Renal cortical epithelial cell (primary cell): ENCODE measurements at regions not wholly inside any gene's neighbourhood (a gene's known extent, or its start where the extent isn't known, plus 50 kb on each side); places are given as distances from the start of the nearest gene placed in this dataset.
"Not testable (repeated sequence)": the region's sequence is repeated elsewhere in the genome, so short reads cannot be mapped to it uniquely, and the experiment has no call there.

Experiments used
- DNase-seq: peaks from one replicate; pipeline ENCODE4 v3.0.0-alpha.2; 2011; ENCODE audit warnings: low read depth

- not testable (repeated sequence) for DNase-seq
These were observed 187.4 kb downstream of the FAM72C start for GRCh38 chr1:143784239-143784882.

- DNase-seq, result not testable (repeated sequence)
These were observed 193.6 kb downstream of the FAM72C start for GRCh38 chr1:143778178-143778577.

GRCh38 chr1:143764831-143765230, 207.0 kb downstream of the FAM72C start:
- DNase-seq, result not testable (repeated sequence)

- DNase-seq, result not testable (repeated sequence)
These were observed 211.4 kb downstream of the FAM72C start for GRCh38 chr1:143760366-143760765.

GRCh38 chr1:143755961-143756360, 215.8 kb downstream of the FAM72C start:
- peak; percentile 16 for DNase-seq

- DNase-seq, result no peak
These were observed 222.9 kb downstream of the FAM72C start for GRCh38 chr1:143748906-143749305.

GRCh38 chr1:143736562-143736961, 235.2 kb downstream of the FAM72C start:
- no peak for DNase-seq

GRCh38 chr1:143735764-143736461, 235.9 kb downstream of the FAM72C start:
- DNase-seq, result peak; percentile 37

GRCh38 chr1:143734261-143734660, 237.5 kb downstream of the FAM72C start:
- DNase-seq, result not testable (repeated sequence)

GRCh38 chr1:143730890-143731289, 240.9 kb downstream of the FAM72C start:
- DNase-seq, result not testable (repeated sequence)

GRCh38 chr1:143729449-143730111, 242.2 kb downstream of the FAM72C start:
- not testable (repeated sequence) for DNase-seq

- not testable (repeated sequence) for DNase-seq
These were observed 242.9 kb downstream of the FAM72C start for GRCh38 chr1:143728802-143729448.

GRCh38 chr1:143727263-143727662, 244.5 kb downstream of the FAM72C start:
- DNase-seq, result no peak

- no peak for DNase-seq
These were observed 250.8 kb downstream of the FAM72C start for GRCh38 chr1:143721024-143721373.

- no peak for DNase-seq
These were observed 251.4 kb downstream of the FAM72C start for GRCh38 chr1:143720087-143721023.

GRCh38 chr1:143718524-143718923, 253.3 kb downstream of the FAM72C start:
- DNase-seq, result no peak

- no peak for DNase-seq
These were observed 253.8 kb downstream of the FAM72C start for GRCh38 chr1:143718021-143718420.

GRCh38 chr1:143717434-143717833, 254.4 kb downstream of the FAM72C start:
- no peak for DNase-seq

- DNase-seq, result not testable (repeated sequence)
These were observed 256.9 kb downstream of the FAM72C start for GRCh38 chr1:143714913-143715312.

- not testable (repeated sequence) for DNase-seq
These were observed 262.1 kb downstream of the FAM72C start for GRCh38 chr1:143709606-143710259.

GRCh38 chr1:143702739-143703138, 269.0 kb downstream of the FAM72C start:
- DNase-seq, result not testable (repeated sequence)
